HepG2 (cell line): ENCODE measurements at regions not wholly inside any gene's neighbourhood (a gene's known extent, or its start where the extent isn't known, plus 50 kb on each side); places are given as distances from the start of the nearest gene placed in this dataset.

Experiments used
- ADNP ChIP-seq: sonication (generic); formaldehyde crosslinking; IDR thresholded peaks from 2 replicates; pipeline ENCODE4 v1.4.0; 2020; ENCODE audit warnings: missing genetic modification reagents
- HNRNPH1 ChIP-seq: fragments of 200-400 bp; formaldehyde crosslinking; optimal IDR thresholded peaks from 2 replicates; pipeline ENCODE3; 2017; ENCODE audit warnings: mild to moderate bottlenecking, low read depth, low read length
- MAFF ChIP-seq: IDR thresholded peaks from 2 replicates; pipeline ENCODE4 v1.6.1; 2011; ENCODE audit warnings: low read depth, low read length, improper control_type of control experiment
- NFIB ChIP-seq: sonication (generic); formaldehyde crosslinking; IDR thresholded peaks from 2 replicates; pipeline ENCODE4 v1.9.0; 2021; ENCODE audit warnings: missing genetic modification reagents, mild to moderate bottlenecking, borderline replicate concordance
- PAF1 ChIP-seq: IDR thresholded peaks from 2 replicates; pipeline ENCODE4 v1.6.1; 2016; ENCODE audit warnings: missing genetic modification reagents, missing compliant biosample characterization
- RBM39 ChIP-seq: fragments of 200-400 bp; formaldehyde crosslinking; IDR thresholded peaks from one replicate; pipeline ENCODE4 v1.6.1; 2018; ENCODE audit warnings: antibody characterized with exemption, mild to moderate bottlenecking, low read depth, low read length; ENCODE audit not compliant: poor library complexity, severe bottlenecking
- ZSCAN20 ChIP-seq: sonication (generic); formaldehyde crosslinking; IDR thresholded peaks from 2 replicates; pipeline ENCODE4 v1.4.0; 2020; ENCODE audit warnings: missing genetic modification reagents, mild to moderate bottlenecking, borderline replicate concordance
- TF ChIP-seq, protein P1 (sequence below): IDR thresholded peaks from 2 replicates; pipeline ENCODE4 v1.6.1; 2012; ENCODE audit warnings: inconsistent platforms
- TF ChIP-seq, protein P2 (sequence below): sonication (generic); formaldehyde crosslinking; IDR thresholded peaks from 2 replicates; pipeline ENCODE4 v1.4.0; 2020; ENCODE audit warnings: missing genetic modification reagents
- TF ChIP-seq, protein P3 (sequence below): sonication (generic); formaldehyde crosslinking; IDR thresholded peaks from 2 replicates; pipeline ENCODE4 v1.5.0; 2020; ENCODE audit warnings: mild to moderate bottlenecking, missing genetic modification reagents, moderate library complexity
- TF ChIP-seq, protein P4 (sequence below): sonication (generic); formaldehyde crosslinking; IDR thresholded peaks from 2 replicates; pipeline ENCODE4 v1.5.0; 2020; ENCODE audit warnings: missing genetic modification reagents, mild to moderate bottlenecking, borderline replicate concordance

DNA sequence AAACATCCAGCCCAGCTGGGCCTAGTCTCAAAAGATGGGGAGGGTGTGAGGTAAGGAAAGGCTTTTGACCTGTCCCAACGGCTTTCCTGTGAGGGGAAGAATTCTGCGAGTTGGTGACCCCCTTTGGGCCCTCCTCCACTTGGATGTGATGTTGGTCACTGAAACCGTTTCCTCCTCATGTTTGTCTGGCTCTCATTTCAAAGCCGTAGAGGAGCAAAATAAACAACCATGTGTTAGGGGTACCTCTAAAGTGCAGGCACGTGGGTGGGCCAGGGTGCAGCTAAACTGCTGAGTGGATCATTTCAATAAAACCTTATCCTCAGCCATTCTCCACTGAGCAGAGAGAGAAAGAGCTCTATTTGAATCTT, 84.3 kb upstream of the MELK start:
- no peak for TF ChIP-seq HNRNPH1
- TF ChIP-seq ZSCAN20 (CRISPR knock-in tag): no peak
- TF ChIP-seq, protein P1, sequence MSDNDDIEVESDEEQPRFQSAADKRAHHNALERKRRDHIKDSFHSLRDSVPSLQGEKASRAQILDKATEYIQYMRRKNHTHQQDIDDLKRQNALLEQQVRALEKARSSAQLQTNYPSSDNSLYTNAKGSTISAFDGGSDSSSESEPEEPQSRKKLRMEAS: peak; percentile 74
- TF ChIP-seq, protein P2, sequence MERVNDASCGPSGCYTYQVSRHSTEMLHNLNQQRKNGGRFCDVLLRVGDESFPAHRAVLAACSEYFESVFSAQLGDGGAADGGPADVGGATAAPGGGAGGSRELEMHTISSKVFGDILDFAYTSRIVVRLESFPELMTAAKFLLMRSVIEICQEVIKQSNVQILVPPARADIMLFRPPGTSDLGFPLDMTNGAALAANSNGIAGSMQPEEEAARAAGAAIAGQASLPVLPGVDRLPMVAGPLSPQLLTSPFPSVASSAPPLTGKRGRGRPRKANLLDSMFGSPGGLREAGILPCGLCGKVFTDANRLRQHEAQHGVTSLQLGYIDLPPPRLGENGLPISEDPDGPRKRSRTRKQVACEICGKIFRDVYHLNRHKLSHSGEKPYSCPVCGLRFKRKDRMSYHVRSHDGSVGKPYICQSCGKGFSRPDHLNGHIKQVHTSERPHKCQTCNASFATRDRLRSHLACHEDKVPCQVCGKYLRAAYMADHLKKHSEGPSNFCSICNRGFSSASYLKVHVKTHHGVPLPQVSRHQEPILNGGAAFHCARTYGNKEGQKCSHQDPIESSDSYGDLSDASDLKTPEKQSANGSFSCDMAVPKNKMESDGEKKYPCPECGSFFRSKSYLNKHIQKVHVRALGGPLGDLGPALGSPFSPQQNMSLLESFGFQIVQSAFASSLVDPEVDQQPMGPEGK: no peak
- peak; percentile 64; the same call in 1 of the 2 replicates for TF ChIP-seq MAFF
- no peak for TF ChIP-seq PAF1 (CRISPR knock-in tag)
- TF ChIP-seq, protein P3, sequence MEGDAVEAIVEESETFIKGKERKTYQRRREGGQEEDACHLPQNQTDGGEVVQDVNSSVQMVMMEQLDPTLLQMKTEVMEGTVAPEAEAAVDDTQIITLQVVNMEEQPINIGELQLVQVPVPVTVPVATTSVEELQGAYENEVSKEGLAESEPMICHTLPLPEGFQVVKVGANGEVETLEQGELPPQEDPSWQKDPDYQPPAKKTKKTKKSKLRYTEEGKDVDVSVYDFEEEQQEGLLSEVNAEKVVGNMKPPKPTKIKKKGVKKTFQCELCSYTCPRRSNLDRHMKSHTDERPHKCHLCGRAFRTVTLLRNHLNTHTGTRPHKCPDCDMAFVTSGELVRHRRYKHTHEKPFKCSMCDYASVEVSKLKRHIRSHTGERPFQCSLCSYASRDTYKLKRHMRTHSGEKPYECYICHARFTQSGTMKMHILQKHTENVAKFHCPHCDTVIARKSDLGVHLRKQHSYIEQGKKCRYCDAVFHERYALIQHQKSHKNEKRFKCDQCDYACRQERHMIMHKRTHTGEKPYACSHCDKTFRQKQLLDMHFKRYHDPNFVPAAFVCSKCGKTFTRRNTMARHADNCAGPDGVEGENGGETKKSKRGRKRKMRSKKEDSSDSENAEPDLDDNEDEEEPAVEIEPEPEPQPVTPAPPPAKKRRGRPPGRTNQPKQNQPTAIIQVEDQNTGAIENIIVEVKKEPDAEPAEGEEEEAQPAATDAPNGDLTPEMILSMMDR (CRISPR knock-in tag): no peak
- no peak for TF ChIP-seq ADNP (CRISPR knock-in tag)
- no peak for TF ChIP-seq RBM39
- TF ChIP-seq, protein P4, sequence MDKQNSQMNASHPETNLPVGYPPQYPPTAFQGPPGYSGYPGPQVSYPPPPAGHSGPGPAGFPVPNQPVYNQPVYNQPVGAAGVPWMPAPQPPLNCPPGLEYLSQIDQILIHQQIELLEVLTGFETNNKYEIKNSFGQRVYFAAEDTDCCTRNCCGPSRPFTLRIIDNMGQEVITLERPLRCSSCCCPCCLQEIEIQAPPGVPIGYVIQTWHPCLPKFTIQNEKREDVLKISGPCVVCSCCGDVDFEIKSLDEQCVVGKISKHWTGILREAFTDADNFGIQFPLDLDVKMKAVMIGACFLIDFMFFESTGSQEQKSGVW (CRISPR knock-in tag): no peak
- TF ChIP-seq NFIB (CRISPR knock-in tag): no peak
